ENCODE measurements at regions not wholly inside any gene's neighbourhood (a gene's known extent, or its start where the extent isn't known, plus 50 kb on each side); places are given as distances from the start of the nearest gene placed in this dataset.

DNA sequence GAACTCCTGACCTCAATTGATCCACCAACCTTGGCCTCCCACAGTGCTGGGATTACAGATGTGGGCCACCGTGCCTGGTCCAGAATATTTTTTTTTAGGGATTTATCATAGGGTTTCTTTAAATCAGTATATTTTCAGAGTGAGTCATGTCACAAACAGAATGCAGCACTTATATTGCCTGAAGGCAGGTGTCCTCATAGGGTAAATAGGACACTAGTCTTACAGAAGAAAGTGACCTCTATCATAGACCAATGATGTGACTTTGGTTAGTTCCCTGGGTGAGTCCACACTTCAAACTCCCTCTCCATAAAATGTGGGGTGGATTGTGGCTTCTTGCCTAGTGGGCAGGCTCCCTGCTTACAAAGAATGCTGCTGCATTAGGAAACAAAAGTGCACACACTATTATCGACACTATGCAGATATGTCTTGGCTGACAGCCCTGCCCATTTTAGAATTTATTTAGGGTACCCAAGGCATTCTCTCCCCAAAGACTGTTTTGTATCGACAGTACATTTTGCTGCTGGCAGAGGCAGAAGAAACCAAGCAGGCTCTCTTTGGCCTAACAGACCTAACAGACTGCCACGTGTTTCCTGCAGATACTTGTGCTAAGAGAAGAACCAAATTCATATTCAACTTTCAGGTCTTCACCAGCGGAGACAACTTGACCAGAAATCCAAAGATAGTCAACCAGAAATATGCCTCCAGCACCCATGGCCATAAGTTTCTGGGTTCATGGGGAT, 125.0 kb downstream of the MOBP start:
- H3K9me3 ChIP-seq (ENCODE audit: low read length), result no peaks in the 10 kb centered on the region
- no peaks in the 10 kb centered on the region for H3K79me2 ChIP-seq (replicated peaks; ENCODE audit: insufficient read depth, low read length)
- no peak overlapping the region for H3K4me3 ChIP-seq (ENCODE audit: low read length)
- H3K9ac ChIP-seq (ENCODE audit: low read length), result no peak overlapping the region
- H3K27ac ChIP-seq (ENCODE audit: low read length), result no peak overlapping the region
- H3K36me3 ChIP-seq (ENCODE audit: insufficient read depth, low read length), result no peaks in the 10 kb centered on the region
- no peaks in the 10 kb centered on the region for H3K27me3 ChIP-seq (ENCODE audit: insufficient read depth, low read depth, low read length)
- no peaks in the 10 kb centered on the region for H3F3A ChIP-seq (ENCODE audit: insufficient read depth, low read length, poor library complexity, severe bottlenecking)
- H4K20me1 ChIP-seq (ENCODE audit: insufficient read depth), result no peaks in the 10 kb centered on the region
- no peak overlapping the region for H2AFZ ChIP-seq (ENCODE audit: low read depth, low read length)
- TF ChIP-seq MXI1 (conservative IDR thresholded peaks at IDR 0.05; ENCODE audit: poor library complexity, severe bottlenecking), result no peak
- TF ChIP-seq TAF1 (IDR thresholded peaks at IDR 0.05; ENCODE audit: low read depth), result no peak
- H3K4me2 ChIP-seq (ENCODE audit: low read length), result no peak overlapping the region
- no peaks in the 10 kb centered on the region for H3K9me2 ChIP-seq (ENCODE audit: insufficient read depth, low read length)

DNA sequence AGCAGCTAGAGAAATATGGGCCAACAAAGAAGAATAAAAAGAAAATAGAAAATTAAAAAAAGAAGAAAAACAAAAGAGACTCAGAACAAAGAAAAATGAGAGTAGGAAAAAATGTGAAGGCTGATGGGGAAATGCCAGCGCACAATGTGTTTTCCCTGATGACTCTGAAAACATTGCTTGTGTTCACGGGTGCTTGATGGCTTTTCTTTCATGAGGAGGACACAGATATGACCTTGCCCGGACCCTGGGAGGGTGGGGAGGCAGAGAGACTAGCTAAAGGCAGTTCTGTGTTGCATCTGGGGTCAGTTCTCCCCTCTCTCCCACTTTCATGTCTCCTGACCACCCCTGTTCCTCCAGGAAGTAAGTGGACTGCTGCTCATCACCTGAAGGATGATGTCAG, 125.9 kb downstream of the MOBP start:
- Histone ChIP-seq H4K20me1 (ENCODE audit: insufficient read depth) (no peaks in the 10 kb centered on the region), H3K27me3 (ENCODE audit: insufficient read depth, low read depth, low read length) (no peaks in the 10 kb centered on the region), H3K36me3 (ENCODE audit: insufficient read depth, low read length) (no peaks in the 10 kb centered on the region), H3F3A (ENCODE audit: insufficient read depth, low read length, poor library complexity, severe bottlenecking) (no peaks in the 10 kb centered on the region), H3K4me3 (ENCODE audit: low read length) (no peak overlapping the region), H3K9ac (ENCODE audit: low read length) (no peak overlapping the region), H2AFZ (ENCODE audit: low read depth, low read length) (no peak overlapping the region), H3K79me2 (replicated peaks; ENCODE audit: insufficient read depth, low read length) (no peaks in the 10 kb centered on the region), H3K4me2 (ENCODE audit: low read length) (no peak overlapping the region), H3K27ac (ENCODE audit: low read length) (no peak overlapping the region), H3K9me3 (ENCODE audit: low read length) (no peaks in the 10 kb centered on the region), H3K9me2 (ENCODE audit: insufficient read depth, low read length) (no peaks in the 10 kb centered on the region)
- TF ChIP-seq SMC3 (conservative IDR thresholded peaks at IDR 0.05; ENCODE audit: poor library complexity), result no peak
- TF ChIP-seq MXI1 (conservative IDR thresholded peaks at IDR 0.05; ENCODE audit: poor library complexity, severe bottlenecking), result no peak
- TF ChIP-seq RAD21 (conservative IDR thresholded peaks at IDR 0.05), result no peak

DNA sequence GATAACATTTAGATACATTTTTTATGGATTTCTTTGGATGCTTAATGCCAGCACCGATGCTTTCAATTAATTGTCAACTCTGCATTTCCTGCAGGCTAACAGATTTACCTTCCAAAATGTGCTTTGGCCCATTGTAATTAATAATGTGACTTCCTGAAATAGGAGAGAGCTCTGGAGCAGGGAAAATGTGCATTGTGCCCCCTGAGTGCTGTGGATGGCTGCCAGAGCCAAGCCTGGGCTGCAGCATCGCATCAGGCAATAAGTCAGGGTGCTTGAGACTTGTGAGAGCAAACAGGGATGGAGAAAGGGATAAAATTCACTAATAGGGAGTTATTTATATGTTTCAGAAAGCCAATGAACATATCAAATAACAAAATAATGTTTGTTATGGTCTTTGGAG, 133.8 kb downstream of the MOBP start:
- no peaks in the 10 kb centered on the region for H3K79me2 ChIP-seq (replicated peaks; ENCODE audit: insufficient read depth, low read length)
- H3K27me3 ChIP-seq (ENCODE audit: insufficient read depth, low read depth, low read length), result no peaks in the 10 kb centered on the region
- no peak for TF ChIP-seq SMC3 (conservative IDR thresholded peaks at IDR 0.05; ENCODE audit: poor library complexity)
- TF ChIP-seq MXI1 (conservative IDR thresholded peaks at IDR 0.05; ENCODE audit: poor library complexity, severe bottlenecking), result no peak
- TF ChIP-seq, protein P1, sequence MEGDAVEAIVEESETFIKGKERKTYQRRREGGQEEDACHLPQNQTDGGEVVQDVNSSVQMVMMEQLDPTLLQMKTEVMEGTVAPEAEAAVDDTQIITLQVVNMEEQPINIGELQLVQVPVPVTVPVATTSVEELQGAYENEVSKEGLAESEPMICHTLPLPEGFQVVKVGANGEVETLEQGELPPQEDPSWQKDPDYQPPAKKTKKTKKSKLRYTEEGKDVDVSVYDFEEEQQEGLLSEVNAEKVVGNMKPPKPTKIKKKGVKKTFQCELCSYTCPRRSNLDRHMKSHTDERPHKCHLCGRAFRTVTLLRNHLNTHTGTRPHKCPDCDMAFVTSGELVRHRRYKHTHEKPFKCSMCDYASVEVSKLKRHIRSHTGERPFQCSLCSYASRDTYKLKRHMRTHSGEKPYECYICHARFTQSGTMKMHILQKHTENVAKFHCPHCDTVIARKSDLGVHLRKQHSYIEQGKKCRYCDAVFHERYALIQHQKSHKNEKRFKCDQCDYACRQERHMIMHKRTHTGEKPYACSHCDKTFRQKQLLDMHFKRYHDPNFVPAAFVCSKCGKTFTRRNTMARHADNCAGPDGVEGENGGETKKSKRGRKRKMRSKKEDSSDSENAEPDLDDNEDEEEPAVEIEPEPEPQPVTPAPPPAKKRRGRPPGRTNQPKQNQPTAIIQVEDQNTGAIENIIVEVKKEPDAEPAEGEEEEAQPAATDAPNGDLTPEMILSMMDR (IDR thresholded peaks at IDR 0.05; ENCODE audit: poor library complexity, severe bottlenecking), result no peak
- H3F3A ChIP-seq (ENCODE audit: insufficient read depth, low read length, poor library complexity, severe bottlenecking), result no peaks in the 10 kb centered on the region
- no peak overlapping the region for H3K27ac ChIP-seq (ENCODE audit: low read length)
- no peaks in the 10 kb centered on the region for H4K20me1 ChIP-seq (ENCODE audit: insufficient read depth)
- no peak overlapping the region for H2AFZ ChIP-seq (ENCODE audit: low read depth, low read length)
- H3K9ac ChIP-seq (ENCODE audit: low read length), result no peak overlapping the region
- H3K4me3 ChIP-seq (ENCODE audit: low read length), result no peak overlapping the region
- H3K9me3 ChIP-seq (ENCODE audit: low read length), result no peaks in the 10 kb centered on the region
- H3K9me2 ChIP-seq (ENCODE audit: insufficient read depth, low read length), result no peaks in the 10 kb centered on the region
- no peak overlapping the region for H3K4me2 ChIP-seq (ENCODE audit: low read length)
- no peaks in the 10 kb centered on the region for H3K36me3 ChIP-seq (ENCODE audit: insufficient read depth, low read length)

DNA sequence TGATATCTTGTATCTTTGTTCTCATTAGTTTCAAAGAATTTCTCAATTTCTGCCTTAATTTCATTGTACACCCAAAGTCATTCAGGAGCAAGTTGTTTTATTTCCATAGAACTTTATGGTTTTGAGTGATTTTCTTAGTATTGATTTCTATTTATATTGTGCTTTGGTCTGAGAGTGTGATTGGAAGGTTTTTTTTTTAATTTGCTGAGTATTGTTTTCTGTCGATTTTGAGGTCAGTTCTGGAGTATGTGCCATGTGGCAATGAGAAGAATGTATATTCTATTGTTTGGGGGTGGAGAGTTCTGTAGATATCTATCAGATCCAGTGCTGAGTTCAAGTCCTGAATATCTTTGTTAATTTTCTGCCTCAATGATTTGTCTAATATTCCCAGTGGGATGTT, 138.4 kb downstream of the MOBP start:
- H3K36me3 ChIP-seq (ENCODE audit: insufficient read depth, low read length), result no peaks in the 10 kb centered on the region
- H3K4me2 ChIP-seq (ENCODE audit: low read length), result no peak overlapping the region
- H3K79me2 ChIP-seq (replicated peaks; ENCODE audit: insufficient read depth, low read length), result no peaks in the 10 kb centered on the region
- H2AFZ ChIP-seq (ENCODE audit: low read depth, low read length), result no peak overlapping the region
- H3K9me3 ChIP-seq (ENCODE audit: low read length), result no peaks in the 10 kb centered on the region
- no peaks in the 10 kb centered on the region for H3K9me2 ChIP-seq (ENCODE audit: insufficient read depth, low read length)
- no peak overlapping the region for H3K27ac ChIP-seq (ENCODE audit: low read length)
- no peak overlapping the region for H3K9ac ChIP-seq (ENCODE audit: low read length)
- no peaks in the 10 kb centered on the region for H3K27me3 ChIP-seq (ENCODE audit: insufficient read depth, low read depth, low read length)
- H3F3A ChIP-seq (ENCODE audit: insufficient read depth, low read length, poor library complexity, severe bottlenecking), result no peaks in the 10 kb centered on the region
- no peak overlapping the region for H3K4me3 ChIP-seq (ENCODE audit: low read length)
- TF ChIP-seq TAF1 (IDR thresholded peaks at IDR 0.05; ENCODE audit: low read depth) (no peak), RAD21 (conservative IDR thresholded peaks at IDR 0.05) (no peak), EZH2 (IDR thresholded peaks at IDR 0.05; ENCODE audit: borderline replicate concordance, insufficient read depth, low read length, poor library complexity, severe bottlenecking) (no peak), EP300 (conservative IDR thresholded peaks at IDR 0.05; ENCODE audit: poor library complexity, severe bottlenecking) (no peak), POLR2AphosphoS5 (IDR thresholded peaks at IDR 0.05) (no peak), SMC3 (conservative IDR thresholded peaks at IDR 0.05; ENCODE audit: poor library complexity) (no peak), MXI1 (conservative IDR thresholded peaks at IDR 0.05; ENCODE audit: poor library complexity, severe bottlenecking) (no peak)
- TF ChIP-seq, protein P1 (IDR thresholded peaks at IDR 0.05; ENCODE audit: poor library complexity, severe bottlenecking), result no peak
- TF ChIP-seq, protein P2, sequence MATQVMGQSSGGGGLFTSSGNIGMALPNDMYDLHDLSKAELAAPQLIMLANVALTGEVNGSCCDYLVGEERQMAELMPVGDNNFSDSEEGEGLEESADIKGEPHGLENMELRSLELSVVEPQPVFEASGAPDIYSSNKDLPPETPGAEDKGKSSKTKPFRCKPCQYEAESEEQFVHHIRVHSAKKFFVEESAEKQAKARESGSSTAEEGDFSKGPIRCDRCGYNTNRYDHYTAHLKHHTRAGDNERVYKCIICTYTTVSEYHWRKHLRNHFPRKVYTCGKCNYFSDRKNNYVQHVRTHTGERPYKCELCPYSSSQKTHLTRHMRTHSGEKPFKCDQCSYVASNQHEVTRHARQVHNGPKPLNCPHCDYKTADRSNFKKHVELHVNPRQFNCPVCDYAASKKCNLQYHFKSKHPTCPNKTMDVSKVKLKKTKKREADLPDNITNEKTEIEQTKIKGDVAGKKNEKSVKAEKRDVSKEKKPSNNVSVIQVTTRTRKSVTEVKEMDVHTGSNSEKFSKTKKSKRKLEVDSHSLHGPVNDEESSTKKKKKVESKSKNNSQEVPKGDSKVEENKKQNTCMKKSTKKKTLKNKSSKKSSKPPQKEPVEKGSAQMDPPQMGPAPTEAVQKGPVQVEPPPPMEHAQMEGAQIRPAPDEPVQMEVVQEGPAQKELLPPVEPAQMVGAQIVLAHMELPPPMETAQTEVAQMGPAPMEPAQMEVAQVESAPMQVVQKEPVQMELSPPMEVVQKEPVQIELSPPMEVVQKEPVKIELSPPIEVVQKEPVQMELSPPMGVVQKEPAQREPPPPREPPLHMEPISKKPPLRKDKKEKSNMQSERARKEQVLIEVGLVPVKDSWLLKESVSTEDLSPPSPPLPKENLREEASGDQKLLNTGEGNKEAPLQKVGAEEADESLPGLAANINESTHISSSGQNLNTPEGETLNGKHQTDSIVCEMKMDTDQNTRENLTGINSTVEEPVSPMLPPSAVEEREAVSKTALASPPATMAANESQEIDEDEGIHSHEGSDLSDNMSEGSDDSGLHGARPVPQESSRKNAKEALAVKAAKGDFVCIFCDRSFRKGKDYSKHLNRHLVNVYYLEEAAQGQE (IDR thresholded peaks at IDR 0.05; ENCODE audit: borderline replicate concordance), result no peak
- H4K20me1 ChIP-seq (ENCODE audit: insufficient read depth), result no peaks in the 10 kb centered on the region

All from neural cell (in vitro differentiated cells).